HCT116 (cell line): ENCODE measurements at regions not wholly inside any gene's neighbourhood (a gene's known extent, or its start where the extent isn't known, plus 50 kb on each side); places are given as distances from the start of the nearest gene placed in this dataset.

Experiments
- ATAC-seq: fragments of 200-7000 bp; cut with Tn5 transposase; 2 replicates; pipeline ENCODE4 v1.9.1; 2020; ENCODE audit warnings: mild to moderate bottlenecking, moderate library complexity
- BruUV-seq: library from RNA; stranded (reverse); fragments of 400-500 nt; replicated peaks from 2 replicates; lab custom pipeline; 2021; lab: Mats Ljungman, UMichigan
- CTCF ChIA-PET: fragments of 300-600 bp; sonication (Branson Sonifier 250); formaldehyde crosslinking; loops from one replicate; lab custom pipeline; 2021; ENCODE audit warnings: antibody characterized with exemption; lab: Charles Lee
- POLR2A ChIA-PET: fragments of 300-600, 350-600 bp; sonication (Branson Sonifier 250); formaldehyde crosslinking; loops from one replicate; lab custom pipeline; 2021; ENCODE audit warnings: antibody characterized with exemption; lab: Charles Lee
- RAD21 ChIA-PET, 2 experiments: fragments of 300-600 bp; sonication (Branson Sonifier 250); formaldehyde crosslinking; loops; one replicate each; lab custom pipeline; 2023; ENCODE audit warnings: low total read pairs in 2 of 2; ENCODE audit not compliant: uncharacterized antibody in 2 of 2, unreplicated experiment in 2 of 2, low non-redundant PET in 1 of 2; lab: Charles Lee
- DNase-seq: peaks from one replicate; pipeline ENCODE4 v3.0.0-alpha.2; 2010; ENCODE audit warnings: low read depth, low spot score
- H2AFZ ChIP-seq: fragments of 200-600 bp; shearing (Covaris generic), sonication (generic); 2 replicates; pipeline ENCODE4 v1.6.1; 2017; ENCODE audit warnings: low read depth, mixed run types, mixed read lengths, antibody characterized with exemption, low read length; ENCODE audit not compliant: poor library complexity, severe bottlenecking
- H3K27ac ChIP-seq: 2 replicates; pipeline ENCODE4 v1.5.1; 2012; ENCODE audit warnings: low read depth, low read length
- H3K27me3 ChIP-seq: fragments of 200-600 bp; sonication (generic); 2 replicates; pipeline ENCODE4 v1.6.1; 2016; ENCODE audit warnings: mixed run types, low read length, mixed read lengths; ENCODE audit not compliant: insufficient read depth
- H3K36me3 ChIP-seq, 2 experiments: fragments of 200-500 bp in 1 of 2; fragments of 200-600 bp in 1 of 2; sonication (Bioruptor generic) in 1 of 2; sonication (generic) in 1 of 2; 2 replicates each; pipeline versions ENCODE4 v1.5.1 to v1.6.1; 2014 to 2016; ENCODE audit warnings: low read length in 2 of 2, inconsistent platforms in 1 of 2, mixed read lengths in 1 of 2, mixed run types in 1 of 2; ENCODE audit not compliant: insufficient read depth in 2 of 2, control insufficient read depth in 1 of 2
- H3K4me1 ChIP-seq, 2 experiments: fragments of 200-600 bp in 1 of 2; sonication (generic) in 1 of 2; 2 replicates each; pipeline versions ENCODE4 v1.5.1 to v1.6.1; 2012 to 2017; ENCODE audit warnings: low read length in 2 of 2, inconsistent platforms in 1 of 2, mild to moderate bottlenecking in 1 of 2, mixed read lengths in 1 of 2, mixed run types in 1 of 2, moderate library complexity in 1 of 2; ENCODE audit not compliant: insufficient read depth in 2 of 2, control insufficient read depth in 1 of 2
- H3K4me2 ChIP-seq: fragments of 200-600 bp; sonication (generic); 2 replicates; pipeline ENCODE4 v1.6.1; 2017; ENCODE audit warnings: mixed run types, low read length, mixed read lengths
- H3K4me3 ChIP-seq, 2 experiments: fragments of 200-600 bp in 1 of 2; sonication (generic) in 1 of 2; replicated peaks in 1 of 2; 2 replicates each; pipeline ENCODE4 v1.5.1; 2011 to 2016; ENCODE audit warnings: low read length in 2 of 2, control low read depth in 1 of 2, low read depth in 1 of 2, mild to moderate bottlenecking in 1 of 2, mixed read lengths in 1 of 2, mixed run types in 1 of 2
- H3K79me2 ChIP-seq: fragments of 200-600 bp; sonication (generic); 2 replicates; pipeline ENCODE4 v1.6.1; 2017; ENCODE audit warnings: mild to moderate bottlenecking, mixed run types, low read length, moderate library complexity, mixed read lengths; ENCODE audit not compliant: insufficient read depth
- H3K9ac ChIP-seq: fragments of 200-600 bp; sonication (generic); 2 replicates; pipeline ENCODE4 v1.6.1; 2016; ENCODE audit warnings: low read length, mixed read lengths
- H3K9me2 ChIP-seq: fragments of 200-600 bp; sonication (generic), shearing (Covaris generic); 2 replicates; pipeline ENCODE4 v1.6.1; 2017; ENCODE audit warnings: mixed run types, mild to moderate bottlenecking, moderate library complexity; ENCODE audit not compliant: insufficient read depth
- H3K9me3 ChIP-seq, 2 experiments: fragments of 200-500 bp in 1 of 2; fragments of 200-600 bp in 1 of 2; sonication (Bioruptor generic) in 1 of 2; sonication (generic) in 1 of 2; 2 replicates each; pipeline ENCODE4 v1.6.1; 2014 to 2017; ENCODE audit warnings: low read length in 2 of 2, mixed read lengths in 2 of 2, inconsistent platforms in 1 of 2, low read depth in 1 of 2, mild to moderate bottlenecking in 1 of 2, mixed run types in 1 of 2, moderate library complexity in 1 of 2; ENCODE audit not compliant: control insufficient read depth in 1 of 2, insufficient read depth in 1 of 2
- H4K20me1 ChIP-seq: fragments of 200-600 bp; sonication (generic), shearing (Covaris generic); 2 replicates; pipeline ENCODE4 v1.6.1; 2017; ENCODE audit warnings: mixed run types, mild to moderate bottlenecking, moderate library complexity; ENCODE audit not compliant: insufficient read depth
- ATF3 ChIP-seq: IDR thresholded peaks from 2 replicates; pipeline ENCODE4 v1.6.1; 2012
- CEBPB ChIP-seq: IDR thresholded peaks from 2 replicates; pipeline ENCODE4 v1.6.1; 2012; ENCODE audit warnings: low read depth
- ELF1 ChIP-seq: IDR thresholded peaks from 2 replicates; pipeline ENCODE4 v1.6.1; 2012; ENCODE audit warnings: low read depth, borderline replicate concordance
- EZH2 ChIP-seq: fragments of 200-600 bp; sonication (generic); IDR thresholded peaks from 2 replicates; pipeline ENCODE4 v1.6.1; 2017; ENCODE audit warnings: antibody characterized with exemption, mixed run types
- FOSL1 ChIP-seq: IDR thresholded peaks from 2 replicates; pipeline ENCODE4 v1.6.1; 2012; ENCODE audit warnings: low read depth
- POLR2A ChIP-seq: IDR thresholded peaks from 2 replicates; pipeline ENCODE4 v1.7.0; 2011; ENCODE audit warnings: borderline replicate concordance; ENCODE audit not compliant: insufficient read depth, insufficient read length; ENCODE audit errors: extremely low read depth
- POLR2AphosphoS5 ChIP-seq: IDR thresholded peaks from 2 replicates; pipeline ENCODE4 v1.6.1; 2011; ENCODE audit warnings: mild to moderate bottlenecking, low read depth, low read length, moderate library complexity
- REST ChIP-seq: IDR thresholded peaks from 2 replicates; pipeline ENCODE4 v1.6.1; 2012; ENCODE audit warnings: low read depth
- TCF7L2 ChIP-seq: IDR thresholded peaks from 2 replicates; pipeline ENCODE4 v1.7.0; 2011; ENCODE audit warnings: borderline replicate concordance, inconsistent platforms; ENCODE audit not compliant: insufficient read depth, insufficient read length; ENCODE audit errors: extremely low read depth
- YY1 ChIP-seq: IDR thresholded peaks from 2 replicates; pipeline ENCODE4 v1.6.1; 2011; ENCODE audit warnings: low read length, low read depth, moderate library complexity, mild to moderate bottlenecking; ENCODE audit not compliant: insufficient replicate concordance; ENCODE audit errors: extremely low read depth
- ZBTB33 ChIP-seq: IDR thresholded peaks from 2 replicates; pipeline ENCODE4 v1.6.1; 2011; ENCODE audit warnings: mild to moderate bottlenecking, low read length, moderate library complexity; ENCODE audit not compliant: insufficient replicate concordance; ENCODE audit errors: extremely low read depth
- ZNF274 ChIP-seq: fragments of 200-500 bp; sonication (Bioruptor generic); IDR thresholded peaks from 2 replicates; pipeline ENCODE4 v1.6.1; 2014; ENCODE audit warnings: mild to moderate bottlenecking, low read depth, low read length, inconsistent platforms
- intact Hi-C: fragments of 100-400 bp; cut with micrococcal nuclease; formaldehyde crosslinking; loops from 2 replicates; pipeline ENCODE4 v1.10.0; 2022

GRCh38 chr6:133606852-133607251 lies 282.1 kb upstream of the TCF21 start (continued):
- TF ChIP-seq REST, result no peak
- no peak for TF ChIP-seq ATF3
- TF ChIP-seq YY1, result no peak
- no peak for TF ChIP-seq ZNF274

- H4K20me1 ChIP-seq, result no peaks in the 10 kb centered on the region
- no peaks in the 10 kb centered on the region for H3K79me2 ChIP-seq
- TF ChIP-seq POLR2AphosphoS5 (no peak), FOSL1 (no peak), YY1 (no peak), ZBTB33 (no peak), REST (no peak), TCF7L2 (no peak), EZH2 (no peak), ELF1 (no peak), POLR2A (no peak), CEBPB (no peak)
- DNase-seq, result no peak
- no peaks in the 10 kb centered on the region for H3K9me3 ChIP-seq
- peak overlapping the region; percentile 50 for H3K27ac ChIP-seq
- H3K9me2 ChIP-seq, result no peaks in the 10 kb centered on the region
- no peak for ATAC-seq
- intact Hi-C loops, result no loop called here
- BruUV-seq, result no TSS peak
- CTCF ChIA-PET, result no interaction called here
- H3K9ac ChIP-seq, result no peak overlapping the region
- RAD21 ChIA-PET, result no interaction called here
- H3K36me3 ChIP-seq, result no peaks in the 10 kb centered on the region
- H2AFZ ChIP-seq, result no peak overlapping the region
- no peaks in the 10 kb centered on the region for H3K27me3 ChIP-seq
- H3K4me1 ChIP-seq, result peaks cover 7 to 20% of the 10 kb centered on the region in 2 experiments; a peak in 3 of 4 replicates
- no peak overlapping the region for H3K4me2 ChIP-seq
- H3K4me3 ChIP-seq, result no peak overlapping the region
- POLR2A ChIA-PET, result no interaction called here
Observed at GRCh38 chr6:133608620-133609019, 280.3 kb upstream of the TCF21 start.
